ENCODE measurements at regions not wholly inside any gene's neighbourhood (a gene's known extent, or its start where the extent isn't known, plus 50 kb on each side); places are given as distances from the start of the nearest gene placed in this dataset.

- H3K27me3 Mint-ChIP-seq (ENCODE audit: low read depth), result peaks cover 78% of the 10 kb centered on the region
- TF ChIP-seq CTCF (conservative IDR thresholded peaks at IDR 0.05), result no peak
- Histone ChIP-seq H2BK5ac (ENCODE audit: insufficient read length, low read length) (no peak overlapping the region), H3K9me3 (ENCODE audit: control insufficient read depth, low read depth, low read length) (no peaks in the 10 kb centered on the region), H3K23ac (ENCODE audit: insufficient read length, low read depth, low read length) (no peak overlapping the region), H3K56ac (ENCODE audit: insufficient read length, low read depth, low read length) (no peak overlapping the region), H4K20me1 (ENCODE audit: control insufficient read depth, insufficient read depth, insufficient read length) (no peaks in the 10 kb centered on the region), H2BK20ac (ENCODE audit: low read depth, low read length, poor library complexity, severe bottlenecking) (no peak overlapping the region), H2BK120ac (ENCODE audit: low read depth, low read length, poor library complexity, severe bottlenecking) (no peak overlapping the region), H3K27me3 (ENCODE audit: insufficient read depth, low read length) (peaks cover 2% of the 10 kb centered on the region; the same call in 1 of the 2 replicates), H3K4ac (ENCODE audit: low read depth, low read length) (no peak overlapping the region), H3K23me2 (ENCODE audit: insufficient read length, low read depth, low read length, poor library complexity, severe bottlenecking) (peaks cover 10% of the 10 kb centered on the region), H3K27ac (ENCODE audit: insufficient read length, low read depth, low read length) (no peak overlapping the region), H3T11ph (ENCODE audit: low read length) (no peak overlapping the region), H4K91ac (ENCODE audit: insufficient read length, low read depth, low read length) (no peak overlapping the region), H4K5ac (ENCODE audit: insufficient read length, low read depth, low read length) (no peak overlapping the region), H3K79me1 (ENCODE audit: insufficient read depth, low read depth, low read length, poor library complexity, severe bottlenecking) (no peaks in the 10 kb centered on the region), H3K14ac (ENCODE audit: insufficient read depth, low read length) (no peak overlapping the region), H3K79me2 (ENCODE audit: insufficient read depth, low read length) (no peaks in the 10 kb centered on the region), H3K4me1 (ENCODE audit: insufficient read depth, low read length) (no peaks in the 10 kb centered on the region; the same call in 1 of the 2 replicates), H3K4me2 (ENCODE audit: insufficient read depth, insufficient read length, low read length) (no peak overlapping the region), H3K18ac (ENCODE audit: insufficient read length, low read depth, low read length) (no peak overlapping the region), H2BK12ac (ENCODE audit: insufficient read length, low read depth, low read length) (no peak overlapping the region), H4K8ac (replicated peaks; ENCODE audit: insufficient read length, low read depth, low read length) (no peak overlapping the region), H2AK5ac (ENCODE audit: insufficient read length, low read length) (no peak overlapping the region), H2BK15ac (ENCODE audit: low read depth, low read length) (no peak overlapping the region), H2AFZ (ENCODE audit: low read length) (no peak overlapping the region), H3K9ac (ENCODE audit: extremely low read depth, insufficient read length, low read length) (no peak overlapping the region)
- no peak overlapping the region for H3K27ac Mint-ChIP-seq
- WGBS (ENCODE audit: extremely low coverage, insufficient read length, low lambda C conversion rate), result 100% methylated on average over 2 of the region's 10 CpGs
- H3K4me1 Mint-ChIP-seq, result peaks cover 37 to 54% of the 10 kb centered on the region in 2 experiments
- H3K36me3 Mint-ChIP-seq (ENCODE audit: insufficient read depth in 1 of 3, low read depth in 3 of 3), result no peaks in the 10 kb centered on the region; a peak in 1 of 7 replicates
- DNase-seq, result no peak
- no peaks in the 10 kb centered on the region for H3K9me3 Mint-ChIP-seq
- no peak overlapping the region for H3K4me3 Mint-ChIP-seq
Observed at GRCh38 chr22:26906464-26906863, 249.1 kb downstream of the MIAT start.
